SK-N-DZ (cell line): ENCODE measurements at regions not wholly inside any gene's neighbourhood (a gene's known extent, or its start where the extent isn't known, plus 50 kb on each side); places are given as distances from the start of the nearest gene placed in this dataset.
"Not testable (repeated sequence)": the region's sequence is repeated elsewhere in the genome, so short reads cannot be mapped to it uniquely, and the experiment has no call there.

Experiments
- DNase-seq: peaks from one replicate; pipeline ENCODE4 v3.0.0-alpha.2; 2015; ENCODE audit warnings: low spot score

DNA sequence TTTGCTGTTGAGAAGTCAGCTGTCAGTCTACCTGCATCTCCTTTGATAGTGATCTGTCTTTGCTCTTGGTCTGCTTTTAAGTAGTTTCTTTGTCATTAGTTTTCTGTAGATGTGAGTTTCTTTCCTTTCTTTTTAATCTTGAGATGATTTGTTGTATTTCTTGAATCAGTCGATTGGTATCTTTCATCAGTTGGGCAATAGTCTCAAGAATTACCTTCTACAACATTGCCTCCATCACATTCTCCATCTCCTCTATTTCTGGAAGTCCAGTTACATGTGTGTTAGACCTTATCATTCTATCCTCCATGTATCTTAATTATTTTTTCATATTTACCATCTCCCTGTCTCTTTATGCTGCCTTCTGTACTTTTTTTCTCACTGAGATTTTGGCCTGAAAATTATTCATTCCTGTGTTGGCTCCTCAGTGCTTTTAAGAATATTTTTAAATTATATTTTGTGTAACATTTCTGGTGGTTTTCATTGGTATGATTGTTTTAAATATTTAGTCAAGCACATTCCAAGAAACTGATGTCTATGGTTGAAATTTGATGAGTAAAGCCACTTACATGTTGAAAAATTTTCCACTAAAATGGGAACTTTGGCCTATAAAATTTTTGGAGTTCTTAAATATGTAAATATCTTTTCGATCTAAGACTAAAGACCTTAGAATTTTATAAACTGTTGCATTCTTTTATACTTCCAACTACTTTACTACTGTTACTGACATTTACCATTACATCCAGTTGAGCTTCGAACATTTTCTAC, 239.5 kb upstream of the MGAT5 start:
- DNase-seq: no peak

DNA sequence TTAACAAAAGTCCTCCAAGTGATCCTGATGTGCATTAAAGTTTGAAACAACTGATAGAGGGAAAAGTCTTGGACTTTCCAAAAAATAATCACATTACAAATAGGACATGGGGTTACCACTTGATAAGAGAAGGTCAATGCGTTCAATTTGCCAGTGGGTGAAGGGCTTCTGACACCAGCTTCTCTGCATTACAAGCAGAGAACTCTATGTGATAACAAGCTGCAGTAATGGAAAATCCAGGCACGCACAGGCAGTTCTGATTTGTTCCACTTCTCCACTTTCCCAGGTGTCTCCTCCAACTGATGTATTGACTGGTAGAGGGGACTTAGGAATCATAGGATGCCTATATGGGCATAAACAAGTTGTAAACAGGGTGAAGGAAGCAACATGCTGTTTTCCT, 234.0 kb upstream of the MGAT5 start:
- DNase-seq: no peak

DNA sequence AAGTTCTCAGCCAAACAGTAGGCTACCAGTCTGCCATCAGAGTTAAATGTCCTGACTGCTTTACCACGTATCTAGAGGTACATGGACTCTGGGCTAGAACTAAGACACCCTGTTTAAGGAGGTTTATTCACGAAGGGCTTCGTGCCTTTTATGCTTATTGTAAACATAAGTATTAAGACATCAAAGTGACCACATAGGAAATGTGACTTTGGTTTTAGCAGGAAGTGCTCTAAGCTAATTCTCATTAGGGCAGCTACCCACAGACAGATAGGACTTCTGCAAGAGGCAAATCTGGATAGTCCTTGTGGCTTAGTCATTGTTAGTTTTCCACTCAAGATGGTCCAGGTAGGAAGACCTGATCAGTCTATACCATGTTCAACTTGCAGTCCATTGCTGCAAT, 233.3 kb upstream of the MGAT5 start:
- no peak for DNase-seq

DNA sequence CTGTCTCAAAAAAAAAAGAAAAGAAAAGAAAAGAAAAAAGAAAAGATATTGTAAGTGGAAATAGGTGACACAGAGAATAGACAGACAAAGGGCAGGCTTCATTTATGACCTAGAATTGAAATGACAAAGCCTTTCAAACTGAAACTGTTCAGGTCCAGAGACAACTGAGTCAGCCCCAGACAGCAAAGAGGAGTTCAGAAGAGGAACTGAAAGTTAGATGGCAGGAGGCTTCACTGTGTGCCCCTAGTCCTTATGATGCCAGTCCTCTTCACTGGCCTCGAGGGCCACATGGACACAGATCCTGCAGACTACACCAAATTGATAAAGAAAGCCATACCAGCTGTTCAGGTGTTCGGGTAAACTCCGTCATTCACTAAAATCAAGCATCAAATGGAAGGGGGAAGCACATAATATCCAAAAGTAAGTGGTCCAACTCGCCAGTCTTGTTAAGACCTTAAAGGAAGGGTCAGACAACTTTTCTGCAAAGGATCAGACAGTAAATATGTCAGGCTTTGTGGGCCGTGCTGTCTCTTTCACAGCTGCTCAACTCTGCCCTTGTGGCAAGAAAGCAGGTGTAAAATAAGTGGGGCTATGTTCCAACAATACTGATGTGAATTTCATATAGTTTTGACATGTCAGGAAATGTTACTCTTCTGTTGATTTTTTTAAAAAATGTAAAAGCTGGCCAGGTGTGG, 231.9 kb upstream of the MGAT5 start:
- DNase-seq: no peak

DNA sequence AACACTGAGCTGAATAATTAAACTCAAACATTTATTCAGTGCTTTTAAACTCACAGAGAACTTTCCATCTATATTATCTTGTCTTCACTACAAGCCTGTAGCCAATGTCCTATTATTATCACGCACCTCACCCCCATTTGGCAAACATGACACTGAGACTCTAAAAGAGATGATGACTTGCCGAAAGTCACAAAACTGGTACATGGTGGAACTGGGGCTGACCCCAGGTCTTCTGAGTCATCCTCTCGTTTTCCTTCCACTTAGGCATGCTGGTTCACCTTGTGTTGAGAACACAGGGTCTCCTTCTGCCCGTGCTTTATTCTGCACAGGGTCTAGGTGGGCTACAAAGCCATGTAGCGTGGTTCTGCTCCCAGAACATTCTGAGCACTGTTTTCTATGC, 230.0 kb upstream of the MGAT5 start:
- DNase-seq: no peak

DNA sequence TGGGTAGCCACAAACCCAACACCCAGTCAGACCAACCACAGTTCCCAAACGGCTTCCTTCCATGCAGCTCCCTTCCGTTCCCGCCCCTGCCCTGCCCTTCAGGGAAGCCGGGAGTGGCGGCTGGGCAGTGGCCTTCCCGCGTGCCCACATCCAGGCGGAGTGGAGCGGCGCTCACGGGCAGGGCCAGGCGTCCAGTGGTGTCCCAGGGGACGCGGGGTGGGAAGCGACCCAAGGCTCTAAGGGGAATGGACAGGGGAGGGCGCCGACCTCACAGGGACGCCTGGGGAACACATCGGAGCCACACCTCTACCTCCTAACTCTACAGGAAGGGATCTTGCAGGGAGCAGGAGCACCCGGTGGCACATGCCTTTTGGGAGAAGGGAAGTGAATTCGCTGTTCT, 225.9 kb upstream of the MGAT5 start:
- DNase-seq: no peak

DNA sequence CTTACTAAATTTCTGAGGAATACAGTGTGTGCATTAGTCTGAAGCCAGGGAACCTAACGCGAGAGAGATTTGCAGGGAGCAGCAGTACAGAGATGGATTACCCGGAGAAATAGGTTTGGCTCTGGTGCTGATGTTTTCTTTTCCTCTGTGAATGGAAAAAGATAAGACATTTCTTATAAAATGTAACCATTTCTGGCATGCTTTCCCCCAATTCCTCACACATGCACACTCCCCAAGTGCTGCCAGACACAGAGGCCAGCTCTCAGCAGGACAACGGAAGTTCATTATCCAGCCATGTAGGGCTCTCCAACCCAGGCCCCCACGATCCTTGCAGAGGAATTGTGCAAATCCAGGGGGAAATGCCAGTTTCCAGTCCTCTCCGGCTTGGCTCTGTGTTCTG, 224.5 kb upstream of the MGAT5 start:
- DNase-seq: no peak

DNA sequence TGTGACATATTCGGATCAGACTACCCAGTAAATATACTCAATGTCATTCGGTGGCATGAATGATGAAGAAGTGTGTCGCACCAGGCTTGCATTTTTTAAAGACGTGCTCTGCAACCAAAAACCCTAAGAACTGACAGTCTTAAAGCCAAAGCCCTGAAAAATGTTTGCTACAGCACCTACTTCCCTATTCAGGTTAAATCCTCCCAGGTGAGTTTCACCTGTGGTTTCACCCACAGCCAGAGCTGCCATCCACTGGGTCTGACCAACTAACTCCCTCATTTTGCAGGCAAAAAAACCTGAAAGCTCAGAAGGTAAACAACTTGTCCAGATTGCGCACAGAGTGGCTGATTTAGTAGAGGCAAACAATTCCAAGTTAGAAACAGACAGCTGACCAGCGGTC, 222.3 kb upstream of the MGAT5 start:
- DNase-seq: no peak

DNA sequence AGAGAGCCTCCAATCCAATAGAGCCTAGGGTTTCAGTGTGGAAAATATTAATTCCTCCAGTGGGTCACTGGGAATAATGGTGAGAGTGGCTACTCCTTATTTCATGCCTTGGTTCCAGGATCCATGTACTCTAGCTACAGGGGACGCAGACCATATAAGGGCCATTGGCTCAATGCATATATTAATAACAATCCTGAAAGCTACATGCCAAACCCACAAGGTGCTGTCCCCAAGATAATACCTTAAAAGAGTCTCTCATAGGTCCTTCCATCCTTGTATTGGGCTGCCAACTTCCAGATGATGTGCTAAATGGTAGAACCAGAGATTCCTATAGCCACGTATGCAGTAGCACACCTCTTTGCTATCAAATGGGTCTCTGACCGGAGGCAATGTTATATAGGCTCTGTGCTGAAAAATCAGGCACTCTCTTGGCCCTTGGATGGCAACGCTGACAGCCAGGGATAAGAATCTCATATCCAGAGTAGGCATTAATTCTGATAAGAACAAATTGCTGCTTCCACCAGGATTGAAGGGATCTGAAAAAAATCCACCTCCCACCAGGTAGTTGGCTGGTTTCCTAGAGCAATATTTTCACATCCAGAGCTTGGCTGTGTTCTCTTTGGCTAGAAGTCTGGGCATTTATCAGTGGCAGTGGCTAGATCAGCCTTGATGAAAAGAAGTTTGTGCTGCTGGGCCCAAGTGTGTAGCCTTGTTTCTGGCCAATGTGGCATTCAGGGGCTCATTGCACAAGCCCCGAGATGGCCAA, 218.1 kb upstream of the MGAT5 start:
- DNase-seq: no peak

DNA sequence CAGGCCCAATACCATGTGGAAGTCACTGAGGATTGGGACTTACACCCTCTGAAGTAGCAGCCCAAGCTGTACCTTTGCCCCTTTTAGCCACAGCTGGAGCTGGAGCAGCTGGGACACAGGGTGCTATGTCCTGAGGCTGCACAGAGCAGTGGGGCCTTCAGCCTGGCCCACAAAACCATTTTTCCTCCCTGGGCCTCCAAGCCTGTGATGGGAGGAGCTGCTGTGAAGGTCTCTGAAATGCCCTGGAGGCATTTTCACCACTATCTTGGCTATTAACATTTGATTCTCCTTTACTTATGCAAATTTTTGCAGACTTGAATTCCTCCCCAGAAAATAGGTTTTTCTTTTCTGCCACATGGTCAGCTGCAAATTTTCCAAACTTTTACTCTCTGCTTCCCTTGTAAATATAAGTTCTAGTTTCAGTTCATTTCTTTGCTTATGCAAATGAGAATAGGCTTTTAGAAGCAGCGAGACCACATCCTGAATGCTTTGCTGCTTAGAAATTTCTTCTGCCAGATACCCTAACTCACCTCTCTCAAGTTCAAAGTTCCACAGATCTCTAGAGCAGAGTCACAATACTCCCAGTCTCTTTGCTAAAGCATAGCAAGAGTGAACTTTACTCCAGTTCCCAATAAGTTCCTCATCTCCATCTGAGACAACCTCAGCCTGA, 213.8 kb upstream of the MGAT5 start:
- DNase-seq: no peak

DNA sequence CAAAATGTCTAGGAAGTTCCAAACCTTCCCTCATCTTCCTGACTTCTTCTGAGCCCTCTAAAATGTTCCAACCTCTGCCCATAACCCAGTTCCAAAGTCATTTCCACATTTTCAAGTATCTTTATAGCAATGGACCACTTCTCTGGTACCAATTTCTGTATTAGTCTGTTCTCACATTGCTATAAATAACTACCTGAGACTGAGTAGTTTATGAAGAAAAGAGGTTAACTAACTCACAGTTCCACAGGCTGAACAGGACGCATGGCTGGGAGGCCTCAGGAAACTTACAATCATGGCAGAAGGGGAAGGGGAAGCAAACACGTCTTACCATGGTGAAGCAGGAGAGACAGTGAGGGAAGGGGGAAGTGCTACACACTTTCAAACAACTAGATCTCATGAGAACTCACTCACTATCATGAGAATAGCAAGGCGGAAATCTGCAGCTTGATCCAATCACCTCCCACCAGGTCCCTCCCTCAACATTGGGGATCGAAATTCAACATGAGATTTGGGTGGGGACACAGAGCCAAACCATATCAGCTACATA, 213.2 kb upstream of the MGAT5 start:
- DNase-seq: not testable (repeated sequence)

DNA sequence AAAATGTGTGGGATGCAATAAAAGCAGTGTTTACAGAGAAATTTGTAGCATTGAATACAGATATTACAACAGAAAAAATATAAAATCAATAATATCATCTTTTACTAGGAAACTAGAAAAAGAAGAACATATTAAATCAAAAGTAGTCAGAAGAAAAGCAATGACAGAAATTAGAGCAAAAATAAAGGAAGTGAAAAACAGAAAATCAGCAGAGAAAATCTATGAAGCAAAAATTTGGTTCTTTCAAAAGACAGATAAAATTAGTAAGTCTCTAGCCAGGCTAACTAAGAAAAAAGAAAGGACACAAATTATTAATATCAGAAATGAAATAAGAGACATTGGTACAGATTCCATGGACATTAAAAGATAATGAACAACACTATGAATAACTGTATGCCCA, 212.0 kb upstream of the MGAT5 start:
- no peak for DNase-seq

DNA sequence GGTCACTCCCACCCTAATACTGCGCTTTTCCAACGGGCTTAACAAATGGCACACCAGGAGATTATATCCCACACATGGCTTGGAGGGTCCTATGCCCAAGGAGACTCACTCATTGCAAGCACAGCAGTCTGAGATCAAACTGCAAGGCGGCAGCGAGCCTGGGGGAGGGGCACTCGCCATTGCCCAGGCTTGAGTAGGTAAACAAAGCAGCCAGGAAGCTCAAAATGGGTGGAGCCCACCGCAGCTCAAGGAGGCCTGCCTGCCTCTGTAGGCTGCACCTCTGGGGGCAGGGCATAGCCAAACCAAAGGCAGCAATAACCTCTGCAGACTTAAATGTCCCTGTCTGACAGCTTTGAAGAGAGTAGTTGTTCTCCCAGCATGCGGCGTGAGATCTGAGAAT, 210.8 kb upstream of the MGAT5 start:
- not testable (repeated sequence) for DNase-seq

DNA sequence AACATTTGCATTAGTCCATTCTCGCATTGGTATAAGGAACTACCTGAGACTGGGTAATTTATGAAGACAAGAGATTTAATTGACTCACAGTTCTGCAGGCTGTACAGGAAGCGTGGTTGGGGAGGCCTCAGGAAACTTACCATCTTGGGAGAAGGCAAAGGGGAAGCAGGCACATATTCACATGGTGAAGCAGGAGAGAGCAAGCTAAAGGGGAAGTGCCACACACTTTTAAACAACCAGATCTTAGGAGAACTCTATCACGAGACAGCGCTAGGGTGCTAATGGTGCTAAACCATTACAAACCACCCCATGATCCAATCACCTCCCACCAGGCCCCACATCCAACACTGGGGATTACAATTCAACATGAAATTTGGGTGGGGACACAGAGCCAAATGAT, 201.7 kb upstream of the MGAT5 start:
- no peak for DNase-seq

DNA sequence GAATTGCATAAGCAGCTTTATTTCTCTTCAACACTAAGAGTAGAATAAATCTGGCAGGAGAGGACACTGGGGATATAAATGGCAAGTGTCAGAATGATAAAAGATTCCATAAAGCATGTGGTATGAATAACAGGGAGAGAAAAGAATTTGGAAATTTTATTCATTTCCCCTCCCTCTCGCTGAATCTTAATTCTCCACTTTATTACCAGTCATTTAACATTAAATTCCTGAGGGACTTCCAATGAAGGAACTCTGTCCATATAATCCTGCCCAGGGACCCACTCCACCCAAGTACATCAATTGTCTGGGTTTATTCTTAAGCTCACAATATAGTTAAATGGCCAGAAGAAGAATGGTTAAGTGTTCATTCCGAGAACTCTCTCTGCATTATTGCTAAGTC, 197.7 kb upstream of the MGAT5 start:
- DNase-seq: no peak

DNA sequence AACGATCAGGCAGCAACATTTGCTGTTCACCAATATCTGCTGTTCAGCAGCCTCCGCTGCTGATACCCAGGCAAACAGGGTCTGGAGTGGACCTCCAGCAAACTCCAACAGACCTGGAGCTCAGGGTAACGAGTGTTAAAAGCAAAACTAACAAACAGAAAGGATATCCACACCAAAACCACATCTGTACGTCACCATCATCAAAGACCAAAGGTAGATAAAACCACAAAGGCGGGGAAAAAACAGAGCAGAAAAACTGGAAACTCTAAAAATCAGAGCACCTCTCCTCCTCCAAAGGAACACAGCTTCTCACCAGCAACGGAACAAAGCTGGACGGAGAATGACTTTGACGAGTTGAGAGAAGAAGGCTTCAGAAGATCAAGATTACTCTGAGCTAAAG, 192.8 kb upstream of the MGAT5 start:
- not testable (repeated sequence) for DNase-seq

DNA sequence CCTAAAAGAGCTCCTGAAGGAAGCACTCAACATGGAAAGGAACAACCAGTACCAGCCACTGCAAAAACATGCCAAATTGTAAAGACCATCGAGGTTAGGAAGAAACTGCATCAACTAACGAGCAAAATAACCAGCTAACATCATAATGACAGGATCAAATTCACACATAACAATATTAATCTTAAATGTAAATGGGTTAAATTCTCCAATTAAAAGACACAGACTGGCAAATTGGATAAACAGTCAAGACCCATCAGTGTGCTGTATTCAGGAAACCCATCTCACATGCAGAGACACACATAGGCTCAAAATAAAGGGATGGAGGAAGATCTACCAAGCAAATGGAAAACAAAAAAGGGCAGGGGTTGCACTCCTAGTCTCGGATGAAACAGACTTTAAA, 191.6 kb upstream of the MGAT5 start:
- not testable (repeated sequence) for DNase-seq

DNA sequence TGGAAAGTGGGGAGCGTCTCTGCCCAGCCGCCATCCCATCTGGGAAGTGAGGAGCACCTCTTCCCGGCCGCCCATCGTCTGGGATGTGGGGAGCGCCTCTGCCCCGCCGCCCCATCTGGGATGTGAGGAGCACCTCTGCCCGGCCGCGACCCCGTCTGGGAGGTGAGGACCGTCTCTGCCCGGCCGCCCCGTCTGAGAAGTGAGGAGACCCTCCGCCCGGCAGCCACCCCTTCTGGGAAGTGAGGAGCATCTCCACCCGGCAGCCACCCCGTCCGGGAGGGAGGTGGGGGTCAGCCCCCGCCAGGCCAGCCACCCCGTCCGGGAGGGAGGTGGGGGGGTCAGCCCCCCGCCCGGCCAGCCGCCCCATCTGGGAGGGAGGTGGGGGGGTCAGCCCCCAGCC, 190.0 kb upstream of the MGAT5 start:
- not testable (repeated sequence) for DNase-seq

DNA sequence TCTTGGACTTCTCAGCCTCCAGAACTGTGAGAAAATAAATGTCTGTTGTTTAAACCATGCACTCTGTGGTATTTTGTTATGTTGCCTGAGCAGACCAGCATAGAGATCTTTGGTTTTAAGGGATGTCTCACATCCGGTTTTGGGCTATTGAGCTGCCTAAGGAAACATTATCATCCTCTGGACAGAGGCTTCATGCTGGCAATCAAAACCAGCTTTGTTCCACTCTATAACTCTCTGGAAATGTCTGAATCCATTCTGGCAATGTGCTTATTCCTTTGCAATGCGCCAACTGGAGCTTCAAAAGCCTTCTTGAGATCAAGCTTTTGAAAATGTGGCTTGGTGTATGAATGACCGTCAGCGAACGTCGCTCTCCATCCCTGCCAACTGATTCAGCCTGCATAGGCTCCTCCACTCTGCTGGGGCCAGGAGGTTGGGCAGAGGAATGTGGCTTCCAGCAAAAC, 183.6 kb upstream of the MGAT5 start:
- no peak for DNase-seq

DNA sequence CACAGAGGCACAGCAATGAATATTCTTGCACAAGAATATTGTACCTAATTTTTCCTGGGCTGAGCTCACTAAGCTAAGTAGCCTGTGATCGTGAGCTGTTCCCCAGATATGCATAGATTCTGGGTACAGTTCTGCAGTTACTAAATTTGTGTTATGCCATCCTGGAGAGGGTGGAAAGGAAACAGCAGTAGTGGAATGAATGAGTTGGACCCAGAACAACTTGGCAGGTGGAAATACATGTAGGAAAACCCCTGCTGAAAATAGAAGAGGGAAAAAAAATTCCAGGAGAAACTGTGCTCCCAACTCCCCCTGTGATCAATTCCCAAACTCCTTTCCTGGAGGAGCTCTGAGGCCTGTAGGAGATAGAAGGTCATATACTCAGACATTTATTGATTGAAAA, 181.5 kb upstream of the MGAT5 start:
- DNase-seq: no peak

DNA sequence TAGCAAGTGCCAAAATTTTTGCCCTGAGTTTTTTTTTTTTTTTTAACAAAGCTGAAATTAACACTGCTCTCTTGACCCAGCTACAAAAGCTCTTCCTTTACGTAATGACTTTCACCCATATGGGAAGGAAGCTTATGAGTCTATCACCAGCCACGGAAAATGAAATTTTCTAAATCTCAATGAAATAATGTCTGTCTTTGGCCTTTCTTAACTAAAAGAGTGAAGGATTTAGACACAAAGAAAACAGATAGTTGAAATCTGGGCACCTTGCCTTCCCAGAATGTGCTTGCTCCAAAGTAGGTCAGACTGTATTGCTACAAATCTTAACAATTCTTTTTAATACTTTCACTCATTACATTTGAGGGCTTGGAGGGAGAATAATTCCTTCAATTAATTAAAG, 180.8 kb upstream of the MGAT5 start:
- no peak for DNase-seq

DNA sequence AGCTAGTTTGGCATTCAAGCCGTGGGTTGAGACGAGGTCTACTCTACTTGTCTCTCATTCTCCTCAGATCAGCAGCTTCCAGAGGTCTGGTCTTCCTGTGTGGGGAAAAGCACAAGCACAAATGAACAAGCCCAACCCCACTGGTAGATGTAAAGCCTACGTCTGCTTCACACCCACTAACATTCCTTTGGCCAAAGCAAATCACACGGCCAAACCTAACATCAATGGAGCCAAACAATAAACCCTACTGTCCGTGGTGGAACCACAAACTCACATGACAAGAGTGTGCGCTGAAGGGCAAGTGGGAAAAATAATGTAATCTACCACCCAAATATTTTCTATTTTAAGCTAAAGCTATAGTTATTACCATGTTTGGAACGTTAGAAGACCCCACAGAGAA, 179.3 kb upstream of the MGAT5 start:
- no peak for DNase-seq
